ENCODE measurements at regions not wholly inside any gene's neighbourhood (a gene's known extent, or its start where the extent isn't known, plus 50 kb on each side); places are given as distances from the start of the nearest gene placed in this dataset.

- DNase-seq (ENCODE audit: low spot score in 2 of 2), result no peak
- H3K27me3 Mint-ChIP-seq, result no peaks in the 10 kb centered on the region
- no peaks in the 10 kb centered on the region for H3K36me3 Mint-ChIP-seq (ENCODE audit: insufficient read depth)
- ATAC-seq (replicated peaks; ENCODE audit: extremely low read depth, poor library complexity, severe bottlenecking), result no peak
- H3K4me1 Mint-ChIP-seq, result no peaks in the 10 kb centered on the region
- peaks cover 51% of the 10 kb centered on the region for H3K9me3 Mint-ChIP-seq
- no peak overlapping the region for H3K27ac Mint-ChIP-seq (ENCODE audit: low read depth)
- no peak overlapping the region for H3K4me3 Mint-ChIP-seq
These were observed 113.8 kb upstream of the EPHA6 start for GRCh38 chr3:96700322-96701315.

GRCh38 chr3:96705895-96706294 lies 108.5 kb upstream of the EPHA6 start:
- no peak overlapping the region for H3K4me3 Mint-ChIP-seq
- no peaks in the 10 kb centered on the region for H3K4me1 Mint-ChIP-seq
- H3K27ac Mint-ChIP-seq (ENCODE audit: low read depth), result no peak overlapping the region
- DNase-seq (ENCODE audit: low spot score in 2 of 2) (no peak), ATAC-seq (replicated peaks; ENCODE audit: extremely low read depth, poor library complexity, severe bottlenecking) (no peak)
- no peaks in the 10 kb centered on the region for H3K36me3 Mint-ChIP-seq (ENCODE audit: insufficient read depth)
- no peaks in the 10 kb centered on the region for H3K27me3 Mint-ChIP-seq
- H3K9me3 Mint-ChIP-seq, result peaks cover 23% of the 10 kb centered on the region

GRCh38 chr3:96706509-96706908 lies 107.9 kb upstream of the EPHA6 start:
- ATAC-seq (replicated peaks; ENCODE audit: extremely low read depth, poor library complexity, severe bottlenecking) (no peak), DNase-seq (ENCODE audit: low spot score in 2 of 2) (no peak)
- H3K4me1 Mint-ChIP-seq, result no peaks in the 10 kb centered on the region
- no peaks in the 10 kb centered on the region for H3K36me3 Mint-ChIP-seq (ENCODE audit: insufficient read depth)
- H3K27ac Mint-ChIP-seq (ENCODE audit: low read depth), result no peak overlapping the region
- H3K4me3 Mint-ChIP-seq, result no peak overlapping the region
- H3K27me3 Mint-ChIP-seq, result no peaks in the 10 kb centered on the region
- peaks cover 23% of the 10 kb centered on the region for H3K9me3 Mint-ChIP-seq

- H3K27ac Mint-ChIP-seq (ENCODE audit: low read depth), result no peak overlapping the region
- no peaks in the 10 kb centered on the region for H3K36me3 Mint-ChIP-seq (ENCODE audit: insufficient read depth)
- DNase-seq (ENCODE audit: low spot score in 2 of 2) (no peak), ATAC-seq (replicated peaks; ENCODE audit: extremely low read depth, poor library complexity, severe bottlenecking) (no peak)
- H3K27me3 Mint-ChIP-seq, result no peaks in the 10 kb centered on the region
- no peaks in the 10 kb centered on the region for H3K4me1 Mint-ChIP-seq
- peaks cover 22% of the 10 kb centered on the region for H3K9me3 Mint-ChIP-seq
- H3K4me3 Mint-ChIP-seq, result no peak overlapping the region
These were observed 102.6 kb upstream of the EPHA6 start for GRCh38 chr3:96711816-96712215.

- Mint-ChIP-seq H3K4me3 (no peak overlapping the region), H3K27ac (ENCODE audit: low read depth) (no peak overlapping the region), H3K36me3 (ENCODE audit: insufficient read depth) (no peaks in the 10 kb centered on the region), H3K4me1 (no peaks in the 10 kb centered on the region), H3K27me3 (no peaks in the 10 kb centered on the region), H3K9me3 (peaks cover 22% of the 10 kb centered on the region)
- ATAC-seq (replicated peaks; ENCODE audit: extremely low read depth, poor library complexity, severe bottlenecking) (no peak), DNase-seq (ENCODE audit: low spot score in 2 of 2) (no peak)
These were observed 101.6 kb upstream of the EPHA6 start for GRCh38 chr3:96712792-96713191.

GRCh38 chr3:96719921-96720320 lies 94.5 kb upstream of the EPHA6 start:
- Mint-ChIP-seq H3K36me3 (ENCODE audit: insufficient read depth) (no peaks in the 10 kb centered on the region), H3K9me3 (peaks cover 20% of the 10 kb centered on the region)

GRCh38 chr3:96731031-96731430 lies 83.4 kb upstream of the EPHA6 start:
- H3K27ac Mint-ChIP-seq (ENCODE audit: low read depth), result no peak overlapping the region
- H3K36me3 Mint-ChIP-seq (ENCODE audit: insufficient read depth), result no peaks in the 10 kb centered on the region
- H3K4me1 Mint-ChIP-seq, result no peaks in the 10 kb centered on the region
- DNase-seq (ENCODE audit: low spot score in 2 of 2) (no peak), ATAC-seq (replicated peaks; ENCODE audit: extremely low read depth, poor library complexity, severe bottlenecking) (no peak)
- H3K4me3 Mint-ChIP-seq, result no peak overlapping the region
- H3K9me3 Mint-ChIP-seq, result peaks cover 11% of the 10 kb centered on the region
- H3K27me3 Mint-ChIP-seq, result no peaks in the 10 kb centered on the region

More at GRCh38 chr3:96719921-96720320, 94.5 kb upstream of the EPHA6 start:
- Mint-ChIP-seq H3K4me1 (no peaks in the 10 kb centered on the region), H3K27me3 (no peaks in the 10 kb centered on the region), H3K4me3 (no peak overlapping the region), H3K27ac (ENCODE audit: low read depth) (no peak overlapping the region)
- DNase-seq (ENCODE audit: low spot score in 2 of 2) (no peak), ATAC-seq (replicated peaks; ENCODE audit: extremely low read depth, poor library complexity, severe bottlenecking) (no peak)

- H3K27me3 Mint-ChIP-seq, result no peaks in the 10 kb centered on the region
- no peaks in the 10 kb centered on the region for H3K36me3 Mint-ChIP-seq (ENCODE audit: insufficient read depth)
- DNase-seq (ENCODE audit: low spot score in 2 of 2) (no peak), ATAC-seq (replicated peaks; ENCODE audit: extremely low read depth, poor library complexity, severe bottlenecking) (no peak)
- H3K4me1 Mint-ChIP-seq, result no peaks in the 10 kb centered on the region
- H3K4me3 Mint-ChIP-seq, result no peak overlapping the region
- no peak overlapping the region for H3K27ac Mint-ChIP-seq (ENCODE audit: low read depth)
- H3K9me3 Mint-ChIP-seq, result peaks cover 11% of the 10 kb centered on the region
These were observed 80.0 kb upstream of the EPHA6 start for GRCh38 chr3:96734273-96735009.

GRCh38 chr3:96748139-96748538 lies 66.3 kb upstream of the EPHA6 start:
- no peak overlapping the region for H3K27ac Mint-ChIP-seq (ENCODE audit: low read depth)
- no peak for DNase-seq (ENCODE audit: low spot score in 2 of 2)
- no peak for ATAC-seq (replicated peaks; ENCODE audit: extremely low read depth, poor library complexity, severe bottlenecking)
- peaks cover 6% of the 10 kb centered on the region for H3K9me3 Mint-ChIP-seq
- no peaks in the 10 kb centered on the region for H3K4me1 Mint-ChIP-seq
- H3K36me3 Mint-ChIP-seq (ENCODE audit: insufficient read depth), result no peaks in the 10 kb centered on the region
- H3K27me3 Mint-ChIP-seq, result no peaks in the 10 kb centered on the region
- no peak overlapping the region for H3K4me3 Mint-ChIP-seq

- no peak for ATAC-seq (replicated peaks; ENCODE audit: extremely low read depth, poor library complexity, severe bottlenecking)
- Mint-ChIP-seq H3K9me3 (peaks cover 8% of the 10 kb centered on the region), H3K4me3 (no peak overlapping the region), H3K36me3 (ENCODE audit: insufficient read depth) (no peaks in the 10 kb centered on the region), H3K27ac (ENCODE audit: low read depth) (no peak overlapping the region), H3K4me1 (no peaks in the 10 kb centered on the region), H3K27me3 (no peaks in the 10 kb centered on the region)
- DNase-seq (ENCODE audit: low spot score in 2 of 2), result no peak
These were observed 64.2 kb upstream of the EPHA6 start for GRCh38 chr3:96750094-96750767.

- H3K9me3 Mint-ChIP-seq, result peaks cover 19% of the 10 kb centered on the region
- no peaks in the 10 kb centered on the region for H3K27me3 Mint-ChIP-seq
- no peaks in the 10 kb centered on the region for H3K4me1 Mint-ChIP-seq
- DNase-seq (ENCODE audit: low spot score in 2 of 2) (no peak), ATAC-seq (replicated peaks; ENCODE audit: extremely low read depth, poor library complexity, severe bottlenecking) (no peak)
- no peak overlapping the region for H3K27ac Mint-ChIP-seq (ENCODE audit: low read depth)
- no peaks in the 10 kb centered on the region for H3K36me3 Mint-ChIP-seq (ENCODE audit: insufficient read depth)
- H3K4me3 Mint-ChIP-seq, result no peak overlapping the region
These were observed 61.3 kb upstream of the EPHA6 start for GRCh38 chr3:96753124-96753523.

- Mint-ChIP-seq H3K4me1 (no peaks in the 10 kb centered on the region), H3K27ac (ENCODE audit: low read depth) (no peak overlapping the region), H3K36me3 (ENCODE audit: insufficient read depth) (no peaks in the 10 kb centered on the region), H3K4me3 (no peak overlapping the region), H3K27me3 (no peaks in the 10 kb centered on the region), H3K9me3 (peaks cover 19% of the 10 kb centered on the region)
- ATAC-seq (replicated peaks; ENCODE audit: extremely low read depth, poor library complexity, severe bottlenecking), result no peak
- DNase-seq (ENCODE audit: low spot score in 2 of 2), result no peak
These were observed 60.3 kb upstream of the EPHA6 start for GRCh38 chr3:96754128-96754527.

Data from central memory CD8-positive, alpha-beta T cell (primary cell).